A204.1 (cell line): ENCODE measurements at regions not wholly inside any gene's neighbourhood (a gene's known extent, or its start where the extent isn't known, plus 50 kb on each side); places are given as distances from the start of the nearest gene placed in this dataset.

Experiments used
- FAIRE-seq: peaks from 2 replicates; lab custom pipeline; 2012; peaks lifted over from hg19 to GRCh38; lab: Jason Lieb, UNC

GRCh38 chr12:90024262-90024661 is 315.6 kb upstream of the ATP2B1 start:
- no peak for FAIRE-seq

- FAIRE-seq: no peak
Measured at GRCh38 chr12:90023207-90023900, 314.7 kb upstream of the ATP2B1 start.

- no peak for FAIRE-seq
Measured at GRCh38 chr12:90021795-90022440, 313.3 kb upstream of the ATP2B1 start.

- no peak for FAIRE-seq
Measured at GRCh38 chr12:90020881-90021280, 312.2 kb upstream of the ATP2B1 start.

GRCh38 chr12:90020436-90020835 is 311.8 kb upstream of the ATP2B1 start:
- FAIRE-seq: no peak

GRCh38 chr12:90020014-90020413 is 311.4 kb upstream of the ATP2B1 start:
- no peak for FAIRE-seq

- FAIRE-seq: no peak
Measured at GRCh38 chr12:90017316-90017715, 308.7 kb upstream of the ATP2B1 start.

- FAIRE-seq: no peak
Measured at GRCh38 chr12:90015228-90015627, 306.6 kb upstream of the ATP2B1 start.

- FAIRE-seq: no peak
Measured at GRCh38 chr12:90013409-90013808, 304.8 kb upstream of the ATP2B1 start.

GRCh38 chr12:90010089-90010488 is 301.5 kb upstream of the ATP2B1 start:
- FAIRE-seq: no peak

- no peak for FAIRE-seq
Measured at GRCh38 chr12:90008277-90008676, 299.6 kb upstream of the ATP2B1 start.

- no peak for FAIRE-seq
Measured at GRCh38 chr12:90004319-90005074, 295.9 kb upstream of the ATP2B1 start.

GRCh38 chr12:90003688-90004087 is 295.1 kb upstream of the ATP2B1 start:
- no peak for FAIRE-seq

- FAIRE-seq: no peak
Measured at GRCh38 chr12:90000721-90001120, 292.1 kb upstream of the ATP2B1 start.

- FAIRE-seq: no peak
Measured at GRCh38 chr12:89999699-90000505, 291.3 kb upstream of the ATP2B1 start.

- FAIRE-seq: no peak
Measured at GRCh38 chr12:89995870-89996269, 287.2 kb upstream of the ATP2B1 start.

- FAIRE-seq: no peak
Measured at GRCh38 chr12:89994911-89995310, 286.3 kb upstream of the ATP2B1 start.

- FAIRE-seq: no peak
Measured at GRCh38 chr12:89993632-89994031, 285.0 kb upstream of the ATP2B1 start.

- no peak for FAIRE-seq
Measured at GRCh38 chr12:89992668-89993451, 284.2 kb upstream of the ATP2B1 start.

- FAIRE-seq: no peak
Measured at GRCh38 chr12:89991807-89992590, 283.4 kb upstream of the ATP2B1 start.
